GM13976 (cell line): ENCODE measurements at regions not wholly inside any gene's neighbourhood (a gene's known extent, or its start where the extent isn't known, plus 50 kb on each side); places are given as distances from the start of the nearest gene placed in this dataset.

Source experiments
- DNase-seq: peaks from one replicate; pipeline ENCODE4 v3.0.0; 2012; ENCODE audit warnings: low spot score
- CTCF ChIP-seq: IDR thresholded peaks from 2 replicates; pipeline ENCODE4 v1.5.1; 2012; ENCODE audit warnings: borderline replicate concordance, mild to moderate bottlenecking; ENCODE audit not compliant: insufficient read depth; ENCODE audit errors: extremely low read depth, missing control alignments, control extremely low read depth
- in situ Hi-C: fragments of 300-500 bp; cut with MboI; formaldehyde crosslinking; loops from one replicate; pipeline ENCODE4 v1.12.0; 2022; ENCODE audit warnings: low sequenced_read_pairs, mixed read lengths, inconsistent platforms; ENCODE audit not compliant: unreplicated experiment

DNA sequence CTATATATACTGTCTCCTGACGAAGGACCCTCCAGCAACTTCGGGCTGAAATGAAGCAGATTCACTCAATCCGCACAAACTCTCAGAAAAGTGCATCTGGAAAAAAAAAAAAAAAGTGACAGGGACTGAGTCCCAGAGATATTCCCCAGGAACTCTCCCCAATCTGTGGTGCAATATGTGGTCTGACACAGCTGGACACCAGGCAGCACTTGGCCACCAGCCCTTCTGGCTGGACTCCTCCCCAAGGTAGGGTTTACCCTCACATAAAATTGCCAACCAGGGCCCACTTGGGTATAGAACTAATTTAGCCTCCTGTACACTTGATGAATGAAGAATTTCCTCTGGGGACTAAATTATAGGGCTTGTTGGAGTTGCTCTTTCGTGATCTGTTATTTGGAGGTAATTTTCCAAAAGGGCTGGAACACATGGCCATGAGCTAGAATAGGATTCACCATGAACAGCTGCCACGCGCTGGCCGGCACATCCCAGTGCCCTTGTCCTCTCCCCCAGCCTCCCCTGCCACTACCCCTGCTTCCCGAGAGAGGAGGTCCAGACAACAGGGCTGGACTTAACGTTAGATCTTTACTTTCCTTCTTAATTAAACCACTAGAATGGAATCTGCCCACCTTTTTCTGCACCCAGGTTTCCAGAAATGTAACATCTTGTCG, 379.2 kb downstream of the BMP2 start:
- no peak for DNase-seq
- no peak for TF ChIP-seq CTCF
- in situ Hi-C loops: no loop called here

GRCh38 chr20:7147220-7147601, 379.7 kb downstream of the BMP2 start:
- DNase-seq: no peak
- TF ChIP-seq CTCF: no peak
- in situ Hi-C loops: no loop called here

DNA sequence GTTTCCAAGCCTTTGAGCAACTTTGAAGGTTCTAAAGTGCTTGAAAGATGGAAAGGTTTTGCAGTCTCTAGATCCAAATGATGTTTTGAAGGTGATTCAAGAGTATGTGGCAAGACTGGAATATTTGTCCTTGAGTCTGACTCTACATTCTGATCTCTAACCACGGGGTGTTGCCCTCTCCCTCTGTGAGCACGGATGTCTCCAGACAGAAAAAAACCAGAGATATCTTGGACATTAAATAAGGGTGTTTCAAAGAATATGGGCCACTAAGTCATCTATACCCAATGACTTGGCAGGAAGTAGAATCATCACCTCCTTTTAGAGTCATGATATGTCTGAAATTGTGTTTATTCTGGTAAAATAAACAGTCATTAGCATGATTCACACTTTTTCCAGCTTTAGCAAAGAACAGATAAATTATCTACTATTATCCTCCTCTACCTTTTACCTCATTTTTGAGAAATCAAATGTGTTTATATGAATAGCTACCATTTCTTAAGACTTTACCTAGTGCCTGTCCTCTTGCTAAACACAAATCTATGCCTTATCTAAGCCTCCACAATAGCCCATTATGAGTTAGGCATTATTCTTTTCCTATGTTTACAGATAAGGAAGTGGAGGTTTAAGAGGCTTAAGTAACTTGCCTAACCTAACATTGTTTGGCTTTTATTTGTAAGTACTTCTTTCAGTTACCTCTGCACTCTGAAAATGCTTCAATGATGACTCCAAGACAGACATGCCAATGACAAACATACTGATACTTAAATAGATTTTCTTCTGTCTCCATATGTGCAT, 384.4 kb downstream of the BMP2 start:
- no peak for DNase-seq
- no peak for TF ChIP-seq CTCF
- in situ Hi-C loops: no loop called here

- no peak for TF ChIP-seq CTCF
- in situ Hi-C loops: no loop called here
Measured at GRCh38 chr20:7155282-7155681, 387.8 kb downstream of the BMP2 start.

GRCh38 chr20:7155794-7156193, 388.3 kb downstream of the BMP2 start:
- no peak for DNase-seq
- in situ Hi-C loops: no loop called here
- TF ChIP-seq CTCF: no peak

More at GRCh38 chr20:7155282-7155681, 387.8 kb downstream of the BMP2 start:
- no peak for DNase-seq

DNA sequence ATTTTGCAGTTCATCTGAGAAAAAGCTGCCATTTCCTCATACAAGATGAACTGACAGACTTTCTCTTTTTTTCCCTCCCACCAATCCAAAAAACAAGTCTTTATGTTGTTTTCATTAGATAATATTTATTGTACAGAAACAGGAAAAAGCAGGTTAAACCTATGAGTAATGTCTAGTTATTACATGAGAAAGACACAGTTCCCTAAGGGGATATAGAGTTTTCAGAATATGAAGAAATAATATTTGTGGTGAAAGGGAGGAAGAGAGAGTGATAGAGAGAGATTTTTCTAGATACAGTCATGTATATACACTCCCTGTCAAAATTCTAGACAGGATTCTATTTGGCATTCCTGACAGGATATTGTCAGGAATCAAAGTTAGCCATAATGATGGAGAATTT, 392.4 kb downstream of the BMP2 start:
- TF ChIP-seq CTCF: no peak
- in situ Hi-C loops: no loop called here
- DNase-seq: no peak
